HG03575 (cell line): ENCODE measurements at regions not wholly inside any gene's neighbourhood (a gene's known extent, or its start where the extent isn't known, plus 50 kb on each side); places are given as distances from the start of the nearest gene placed in this dataset.

ENCODE experiments used
- ATAC-seq: cut with Tn5 transposase; IDR thresholded peaks from one replicate; pipeline ENCODE4 v1.9.1; 2021; ENCODE audit not compliant: unreplicated experiment, insufficient number of reproducible peaks, low FRiP score; ENCODE audit errors: extremely low read depth

DNA sequence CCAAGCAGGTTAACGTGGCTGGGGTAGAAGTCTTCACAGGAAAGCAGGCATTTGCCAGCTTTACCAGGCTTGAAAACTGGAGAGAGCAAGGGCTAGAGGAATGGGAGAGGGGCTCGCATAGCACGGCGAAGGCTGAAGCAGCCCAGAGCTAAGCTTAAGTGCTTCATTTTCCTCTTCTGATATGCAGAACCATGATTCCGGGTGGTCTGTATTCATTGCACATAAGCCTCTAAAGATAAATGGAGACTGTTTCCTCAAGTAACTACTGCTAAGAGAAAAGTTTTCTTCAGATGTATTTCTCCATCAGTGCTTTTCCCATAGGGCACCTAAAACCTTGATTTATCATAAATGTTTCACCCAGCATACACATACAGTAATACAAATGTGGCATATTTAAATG is 414.1 kb downstream of the MLLT3 start:
- no peak for ATAC-seq

DNA sequence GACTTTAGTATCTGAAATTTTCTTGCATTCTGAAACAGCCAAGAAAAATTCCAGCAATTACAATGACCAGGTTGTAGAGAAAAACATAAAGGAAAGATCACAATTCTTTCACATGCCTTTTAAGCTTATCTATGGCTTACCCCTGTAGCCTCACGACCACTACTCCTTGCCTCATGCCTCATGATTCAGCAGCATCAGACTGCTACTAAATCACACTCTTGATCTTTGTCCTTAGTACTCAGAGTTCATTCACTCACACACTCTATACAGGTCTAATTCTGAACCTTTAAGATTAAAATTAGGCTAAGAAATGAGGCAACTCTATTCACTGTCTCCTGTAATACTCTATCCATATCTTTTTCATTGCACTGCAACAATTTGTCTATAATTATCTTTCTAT is 415.1 kb downstream of the MLLT3 start:
- no peak for ATAC-seq

GRCh38 chr9:20205821-20206220 is 416.5 kb downstream of the MLLT3 start:
- no peak for ATAC-seq

DNA sequence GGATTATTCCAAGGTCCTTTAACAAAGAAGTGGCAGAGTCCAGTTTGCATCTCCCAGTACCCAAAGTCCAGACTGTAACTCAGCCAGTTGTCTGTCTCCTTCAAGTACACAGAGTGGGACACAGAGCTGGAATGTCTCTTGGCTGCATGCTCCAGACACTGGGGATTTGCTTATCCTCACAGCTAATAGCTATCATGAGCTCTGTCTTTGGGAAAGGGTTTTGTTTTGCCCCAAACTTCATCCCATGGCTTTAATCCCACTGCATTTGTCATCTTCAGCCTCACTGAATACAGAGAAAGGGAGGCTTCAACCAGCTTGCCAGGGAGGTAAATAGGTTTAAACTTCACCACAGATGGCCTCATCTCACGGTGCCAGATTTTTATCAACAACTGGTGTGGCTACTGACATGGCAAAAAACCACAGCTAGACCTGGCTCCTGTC is 412.2 kb upstream of the SLC24A2 start:
- no peak for ATAC-seq

DNA sequence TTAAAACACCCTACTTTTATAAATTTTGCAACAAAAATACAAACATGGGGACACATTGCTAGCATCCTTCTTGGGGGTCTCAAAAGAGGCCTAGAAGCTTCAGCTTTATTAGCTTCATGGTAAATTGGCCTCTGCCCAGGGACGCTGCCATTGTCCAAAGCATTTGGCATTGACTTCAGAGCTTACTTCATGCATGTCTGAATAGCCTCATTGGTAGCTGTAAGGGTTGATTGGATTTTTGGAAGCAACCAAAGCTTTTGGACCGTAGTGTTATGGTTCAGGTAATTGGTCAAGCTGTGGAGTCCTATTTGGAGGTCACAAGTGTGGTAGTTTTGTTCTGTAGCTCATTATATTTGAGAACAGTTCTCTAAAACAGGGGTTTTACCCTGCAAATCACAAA is 411.7 kb upstream of the SLC24A2 start:
- no peak for ATAC-seq

GRCh38 chr9:20199111-20199510 is 410.3 kb upstream of the SLC24A2 start:
- no peak for ATAC-seq

- ATAC-seq: no peak
Measured at GRCh38 chr9:20197976-20198685, 409.3 kb upstream of the SLC24A2 start.

GRCh38 chr9:20191228-20191840 is 402.5 kb upstream of the SLC24A2 start:
- ATAC-seq: no peak

- no peak for ATAC-seq
Measured at GRCh38 chr9:20189871-20190270, 401.0 kb upstream of the SLC24A2 start.

- no peak for ATAC-seq
Measured at GRCh38 chr9:20188616-20189369, 400.0 kb upstream of the SLC24A2 start.

GRCh38 chr9:20187318-20187717 is 398.5 kb upstream of the SLC24A2 start:
- no peak for ATAC-seq

DNA sequence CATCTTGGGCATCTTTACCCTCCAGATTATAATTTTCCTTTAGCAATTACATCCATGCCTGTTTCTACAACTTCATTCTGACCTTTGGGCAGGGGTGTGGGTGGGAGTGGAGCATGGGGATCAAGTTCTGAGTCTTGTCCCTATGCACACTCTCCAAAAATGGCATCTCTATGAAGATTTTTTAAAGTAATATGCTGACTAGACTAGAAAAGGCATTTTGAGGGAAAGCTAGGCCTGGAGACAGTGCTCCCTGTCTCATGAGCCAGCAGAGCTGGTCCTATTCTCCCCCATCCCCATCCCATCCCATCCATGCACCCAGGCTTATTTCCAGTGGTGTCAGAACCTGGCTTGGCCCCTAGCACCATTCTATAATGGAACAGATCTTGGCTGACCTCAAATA is 398.0 kb upstream of the SLC24A2 start:
- ATAC-seq: no peak

DNA sequence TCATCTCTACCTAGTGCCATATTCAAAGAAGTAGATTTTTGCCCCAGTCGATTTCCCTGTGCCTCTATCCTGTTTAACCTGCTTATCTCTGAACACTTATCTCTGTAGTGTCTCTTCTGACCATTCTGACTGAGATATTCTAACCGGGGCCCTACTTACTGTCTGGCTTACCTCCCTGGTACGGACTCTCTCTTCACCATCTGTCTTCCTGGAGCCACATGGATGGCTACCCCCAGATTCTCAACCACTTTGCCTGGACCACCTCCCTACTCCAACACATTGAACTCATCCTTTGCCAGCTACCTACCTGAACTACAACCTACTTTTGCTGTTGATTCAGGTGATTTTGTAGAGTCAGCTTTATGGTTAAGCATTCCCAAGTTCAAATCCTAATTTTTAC is 397.4 kb upstream of the SLC24A2 start:
- no peak for ATAC-seq

DNA sequence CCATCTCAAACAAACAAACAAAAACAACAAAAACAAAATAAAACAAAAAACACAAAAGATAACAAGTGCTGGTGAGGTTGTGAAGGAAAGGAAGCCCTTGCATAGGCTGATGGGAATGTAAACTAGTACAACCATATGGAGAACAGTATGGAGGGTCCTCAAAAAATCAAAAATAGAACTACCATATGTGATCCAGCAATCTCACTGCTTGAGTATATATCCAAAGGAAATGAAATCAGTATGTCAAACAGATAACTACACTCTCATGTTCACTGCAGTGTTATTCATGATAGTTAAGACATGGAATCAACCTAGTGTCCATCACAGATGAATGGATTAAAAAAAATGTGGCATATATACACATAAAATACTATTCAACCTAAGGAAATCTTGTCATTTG is 395.7 kb upstream of the SLC24A2 start:
- ATAC-seq: no peak

DNA sequence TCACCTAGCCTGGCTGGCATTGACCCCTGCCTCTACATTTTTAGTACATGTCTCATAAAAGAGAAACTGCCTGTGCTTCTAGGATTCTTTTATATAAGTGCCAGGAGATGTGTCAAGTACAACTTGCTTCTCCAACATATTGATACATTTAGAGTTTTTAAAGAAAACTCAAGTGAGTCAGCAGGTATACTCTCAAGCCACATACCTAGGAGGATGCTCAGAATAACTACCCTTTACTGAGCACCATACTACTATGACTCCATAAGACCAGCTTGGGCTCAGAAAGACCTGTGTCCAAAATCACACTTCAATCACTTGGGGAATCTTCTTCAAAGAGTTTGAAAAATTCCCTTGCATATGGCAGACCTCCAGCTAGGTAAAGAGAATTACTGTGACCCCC is 389.8 kb upstream of the SLC24A2 start:
- ATAC-seq: no peak

DNA sequence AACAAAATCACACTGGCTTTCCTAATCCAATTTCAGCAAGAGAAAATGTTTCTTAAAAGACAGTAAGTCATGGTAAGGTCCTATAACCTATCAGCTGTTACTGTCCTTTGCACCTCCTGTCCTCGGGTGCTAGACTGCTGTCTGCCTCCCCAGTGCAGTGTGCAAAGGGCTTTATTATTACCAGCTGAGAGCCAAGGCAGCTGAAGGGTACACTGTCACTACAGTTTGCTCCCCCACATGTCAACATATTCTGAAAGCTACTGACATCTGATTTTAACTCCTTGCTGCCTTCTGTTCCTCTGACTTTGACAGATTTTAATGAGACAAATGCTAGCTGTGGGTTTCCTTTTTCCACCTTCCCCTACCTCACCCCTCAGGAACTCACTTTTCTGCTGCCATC is 389.4 kb upstream of the SLC24A2 start:
- ATAC-seq: no peak

DNA sequence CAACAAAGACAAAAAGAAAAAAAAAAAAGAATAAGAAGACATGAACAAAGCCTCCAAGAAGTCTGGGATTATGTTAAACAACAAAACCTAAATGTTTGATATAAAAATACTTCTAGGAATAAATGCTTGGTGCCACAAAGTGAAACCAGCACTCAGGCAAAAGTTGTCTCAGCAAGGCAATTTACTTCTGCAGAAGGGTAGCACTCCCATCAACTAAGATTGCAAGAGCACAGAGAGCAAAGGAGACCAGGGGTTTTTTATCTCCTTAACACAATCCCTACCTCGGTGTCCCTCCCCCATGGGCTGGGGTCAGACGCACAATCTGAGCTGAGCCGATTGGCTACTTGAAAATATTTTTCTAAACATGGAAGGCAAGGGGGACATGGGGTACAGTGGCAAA is 381.3 kb upstream of the SLC24A2 start:
- no peak for ATAC-seq

- ATAC-seq: no peak
Measured at GRCh38 chr9:20152151-20152725, 363.4 kb upstream of the SLC24A2 start.

GRCh38 chr9:20148416-20148815 is 359.6 kb upstream of the SLC24A2 start:
- ATAC-seq: no peak

- ATAC-seq: no peak
Measured at GRCh38 chr9:20144197-20144596, 355.4 kb upstream of the SLC24A2 start.
